ENCODE measurements at regions not wholly inside any gene's neighbourhood (a gene's known extent, or its start where the extent isn't known, plus 50 kb on each side); places are given as distances from the start of the nearest gene placed in this dataset.

DNA sequence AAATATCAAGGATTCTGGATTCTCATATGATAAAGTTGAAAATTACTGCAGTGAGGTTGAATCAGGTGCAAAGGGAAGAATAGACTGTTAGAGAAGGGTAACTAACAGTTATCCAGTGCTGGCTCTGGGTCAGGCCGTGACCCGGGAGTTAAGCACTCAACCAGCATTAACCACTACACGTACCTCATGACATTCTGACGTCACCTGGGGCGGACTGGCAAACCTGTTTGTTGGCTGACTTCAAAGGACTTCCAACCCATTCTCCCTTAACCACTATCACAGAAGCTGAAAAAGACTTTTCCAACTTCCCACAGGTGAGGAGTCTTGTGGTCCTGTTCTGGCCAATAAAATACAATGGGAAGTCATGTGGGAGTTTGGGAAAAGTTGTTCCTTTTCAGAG lies 268.9 kb downstream of the ENC1 start:
- no peaks in the 10 kb centered on the region for H3K27me3 ChIP-seq (replicated peaks in 1 of 2; ENCODE audit: control insufficient read depth in 2 of 2, insufficient read depth in 2 of 2, low read length in 1 of 2)
- WGBS (ENCODE audit: insufficient coverage, insufficient replicate concordance, low lambda C conversion rate, missing lambda C conversion rate), result 80% methylated on average over 5 of the region's 5 CpGs

More for the DNA sequence above, 268.9 kb downstream of the ENC1 start:
- Histone ChIP-seq H3K9ac (ENCODE audit: control insufficient read depth, insufficient read depth, low read length) (no peak overlapping the region), H3K36me3 (ENCODE audit: control insufficient read depth in 2 of 2, insufficient read depth in 2 of 2, low read length in 1 of 2) (no peaks in the 10 kb centered on the region), H3K79me2 (ENCODE audit: control insufficient read depth, insufficient read depth, low read length) (no peaks in the 10 kb centered on the region), H3K27ac (ENCODE audit: control insufficient read depth, insufficient read depth) (no peak overlapping the region), H4K20me1 (ENCODE audit: control insufficient read depth, insufficient read depth) (no peaks in the 10 kb centered on the region), H3K4me2 (ENCODE audit: control insufficient read depth, insufficient read depth) (no peak overlapping the region), H3K4me1 (ENCODE audit: control insufficient read depth, insufficient read depth, low read length) (no peaks in the 10 kb centered on the region), H3K9me3 (replicated peaks; ENCODE audit: control insufficient read depth, insufficient read depth, low read length) (no peaks in the 10 kb centered on the region), H3K4me3 (no peak overlapping the region), H2AFZ (ENCODE audit: control insufficient read depth, low read depth, low read length) (no peak overlapping the region)
- POLR2A ChIA-PET, result no interaction called here
- intact Hi-C loops (cut with micrococcal nuclease; ENCODE audit: unreplicated experiment), result no loop called here
- SMC1A ChIA-PET (ENCODE audit: uncharacterized antibody, unreplicated experiment), result interaction anchor here (0.6 kb wide), 1 partner anchor 53 kb away, joined by 3 read pairs; no protein-coding TSS in a partner anchor
- in situ Hi-C loops (cut with MboI), result no loop called here
- no TSS peak for BruUV-seq (replicated peaks)
- DNase-seq (ENCODE audit: low read depth, low spot score), result no peak
- RAD21 ChIA-PET (ENCODE audit: unreplicated experiment), result no interaction called here
- CTCF ChIA-PET, result no interaction called here
- no peak for FAIRE-seq
- ATAC-seq, result no peak
- TF ChIP-seq BHLHE40 (IDR thresholded peaks at IDR 0.05; ENCODE audit: borderline replicate concordance in 1 of 2, low read depth in 2 of 2, low read length in 1 of 2) (no peak), JUND (IDR thresholded peaks at IDR 0.05; ENCODE audit: low read depth, low read length) (no peak), NFIC (IDR thresholded peaks at IDR 0.05; ENCODE audit: low read depth, low read length) (no peak), ZNF24 (IDR thresholded peaks at IDR 0.05) (no peak), RBBP5 (conservative IDR thresholded peaks at IDR 0.05) (no peak), PKNOX1 (IDR thresholded peaks at IDR 0.05) (no peak), POU2F2 (IDR thresholded peaks at IDR 0.05; ENCODE audit: borderline replicate concordance, low read depth, low read length) (no peak), RFX5 (IDR thresholded peaks at IDR 0.05; ENCODE audit: low read depth, low read length) (no peak), KLF5 (IDR thresholded peaks at IDR 0.05; ENCODE audit: partially characterized antibody) (no peak), EGR1 (IDR thresholded peaks at IDR 0.05; ENCODE audit: borderline replicate concordance in 1 of 2, low read depth in 2 of 2, low read length in 2 of 2) (no peak), MYB (IDR thresholded peaks at IDR 0.05; ENCODE audit: borderline replicate concordance, low read depth, low read length) (no peak)
- TF ChIP-seq, protein P1, sequence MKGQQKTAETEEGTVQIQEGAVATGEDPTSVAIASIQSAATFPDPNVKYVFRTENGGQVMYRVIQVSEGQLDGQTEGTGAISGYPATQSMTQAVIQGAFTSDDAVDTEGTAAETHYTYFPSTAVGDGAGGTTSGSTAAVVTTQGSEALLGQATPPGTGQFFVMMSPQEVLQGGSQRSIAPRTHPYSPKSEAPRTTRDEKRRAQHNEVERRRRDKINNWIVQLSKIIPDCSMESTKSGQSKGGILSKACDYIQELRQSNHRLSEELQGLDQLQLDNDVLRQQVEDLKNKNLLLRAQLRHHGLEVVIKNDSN (IDR thresholded peaks at IDR 0.05; ENCODE audit: borderline replicate concordance, extremely low read length, insufficient read depth, low read depth, low read length), result no peak
- TF ChIP-seq, protein P2, sequence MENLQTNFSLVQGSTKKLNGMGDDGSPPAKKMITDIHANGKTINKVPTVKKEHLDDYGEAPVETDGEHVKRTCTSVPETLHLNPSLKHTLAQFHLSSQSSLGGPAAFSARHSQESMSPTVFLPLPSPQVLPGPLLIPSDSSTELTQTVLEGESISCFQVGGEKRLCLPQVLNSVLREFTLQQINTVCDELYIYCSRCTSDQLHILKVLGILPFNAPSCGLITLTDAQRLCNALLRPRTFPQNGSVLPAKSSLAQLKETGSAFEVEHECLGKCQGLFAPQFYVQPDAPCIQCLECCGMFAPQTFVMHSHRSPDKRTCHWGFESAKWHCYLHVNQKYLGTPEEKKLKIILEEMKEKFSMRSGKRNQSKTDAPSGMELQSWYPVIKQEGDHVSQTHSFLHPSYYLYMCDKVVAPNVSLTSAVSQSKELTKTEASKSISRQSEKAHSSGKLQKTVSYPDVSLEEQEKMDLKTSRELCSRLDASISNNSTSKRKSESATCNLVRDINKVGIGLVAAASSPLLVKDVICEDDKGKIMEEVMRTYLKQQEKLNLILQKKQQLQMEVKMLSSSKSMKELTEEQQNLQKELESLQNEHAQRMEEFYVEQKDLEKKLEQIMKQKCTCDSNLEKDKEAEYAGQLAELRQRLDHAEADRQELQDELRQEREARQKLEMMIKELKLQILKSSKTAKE (IDR thresholded peaks at IDR 0.05; ENCODE audit: low read depth, poor library complexity, severe bottlenecking), result no peak
